ENCODE measurements at regions not wholly inside any gene's neighbourhood (a gene's known extent, or its start where the extent isn't known, plus 50 kb on each side); places are given as distances from the start of the nearest gene placed in this dataset.

DNA sequence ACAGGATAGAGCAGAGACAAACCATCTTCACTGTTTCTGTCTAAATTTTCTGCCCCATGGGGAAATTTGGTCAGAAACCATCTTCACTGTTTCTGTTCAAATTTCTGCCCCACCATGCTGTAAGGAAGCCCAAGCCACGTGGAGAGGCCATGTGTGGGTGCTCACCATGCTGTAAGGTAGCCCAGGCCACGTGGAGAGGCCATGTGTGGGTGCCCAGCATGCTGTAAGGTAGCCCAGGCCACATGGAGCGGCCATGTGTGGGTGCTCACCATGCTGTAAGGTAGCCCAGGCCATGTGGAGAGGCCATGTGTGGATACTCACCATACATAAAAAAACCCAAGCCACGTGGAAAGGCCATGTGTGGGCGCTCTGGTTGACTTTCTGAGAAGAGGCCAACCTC is 1088.7 kb upstream of the AUTS2 start:
- Histone ChIP-seq H3K4me1 (no peaks in the 10 kb centered on the region), H3K27me3 (peaks cover 0 to 10% (median 0%) of the 10 kb centered on the region in 3 donors), H3K9me3 (peaks cover 0 to 10% (median 5%) of the 10 kb centered on the region in 4 donors), H3K4me3 (no peak overlapping the region), H3K36me3 (no peaks in the 10 kb centered on the region), H3K27ac (no peak overlapping the region)
- intact Hi-C loops (cut with DNase I): no loop called here
- no peak for TF ChIP-seq POLR2A (IDR thresholded peaks at IDR 0.05)
- TF ChIP-seq EP300 (IDR thresholded peaks at IDR 0.05): no peak
- TF ChIP-seq POLR2AphosphoS5 (IDR thresholded peaks at IDR 0.05): no peak
- TF ChIP-seq, protein P1, sequence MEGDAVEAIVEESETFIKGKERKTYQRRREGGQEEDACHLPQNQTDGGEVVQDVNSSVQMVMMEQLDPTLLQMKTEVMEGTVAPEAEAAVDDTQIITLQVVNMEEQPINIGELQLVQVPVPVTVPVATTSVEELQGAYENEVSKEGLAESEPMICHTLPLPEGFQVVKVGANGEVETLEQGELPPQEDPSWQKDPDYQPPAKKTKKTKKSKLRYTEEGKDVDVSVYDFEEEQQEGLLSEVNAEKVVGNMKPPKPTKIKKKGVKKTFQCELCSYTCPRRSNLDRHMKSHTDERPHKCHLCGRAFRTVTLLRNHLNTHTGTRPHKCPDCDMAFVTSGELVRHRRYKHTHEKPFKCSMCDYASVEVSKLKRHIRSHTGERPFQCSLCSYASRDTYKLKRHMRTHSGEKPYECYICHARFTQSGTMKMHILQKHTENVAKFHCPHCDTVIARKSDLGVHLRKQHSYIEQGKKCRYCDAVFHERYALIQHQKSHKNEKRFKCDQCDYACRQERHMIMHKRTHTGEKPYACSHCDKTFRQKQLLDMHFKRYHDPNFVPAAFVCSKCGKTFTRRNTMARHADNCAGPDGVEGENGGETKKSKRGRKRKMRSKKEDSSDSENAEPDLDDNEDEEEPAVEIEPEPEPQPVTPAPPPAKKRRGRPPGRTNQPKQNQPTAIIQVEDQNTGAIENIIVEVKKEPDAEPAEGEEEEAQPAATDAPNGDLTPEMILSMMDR (IDR thresholded peaks at IDR 0.05): no peak
- WGBS, 2 donors: 46 to 66% methylated on average over 5 of the region's 5 CpGs
- no peak for DNase-seq

DNA sequence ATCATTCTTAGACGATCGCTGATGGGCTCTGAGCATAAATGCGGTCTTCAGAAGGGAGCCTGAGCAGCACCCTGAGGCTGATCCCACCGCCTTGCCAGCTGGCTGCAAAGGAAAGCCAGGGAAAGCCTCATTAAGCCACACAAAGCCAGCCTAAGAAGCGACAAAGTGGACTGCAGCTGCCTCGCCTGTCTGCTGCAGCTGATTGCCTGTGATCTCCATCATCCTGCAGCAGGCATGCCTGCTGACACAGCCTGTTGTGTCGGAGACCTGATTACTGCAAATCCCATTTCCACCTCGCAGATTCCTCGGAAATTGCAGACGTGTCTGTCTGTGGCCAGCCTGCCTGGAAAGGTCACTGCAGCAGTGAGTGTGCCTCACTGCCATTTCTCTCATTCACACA is 1087.0 kb upstream of the AUTS2 start:
- Histone ChIP-seq H3K36me3 (no peaks in the 10 kb centered on the region), H3K4me1 (no peaks in the 10 kb centered on the region), H3K4me3 (no peak overlapping the region), H3K27me3 (peaks cover 0 to 10% (median 0%) of the 10 kb centered on the region in 3 donors), H3K27ac (no peak overlapping the region), H3K9me3 (peaks cover 0 to 10% (median 4%) of the 10 kb centered on the region in 4 donors)
- intact Hi-C loops (cut with DNase I): no loop called here
- DNase-seq: no peak
- 63 to 69% methylated on average over 10 of the region's 10 CpGs for WGBS, 2 donors
- TF ChIP-seq EP300 (IDR thresholded peaks at IDR 0.05) (no peak), POLR2AphosphoS5 (IDR thresholded peaks at IDR 0.05) (no peak), POLR2A (IDR thresholded peaks at IDR 0.05) (no peak)
- TF ChIP-seq, protein P1 (IDR thresholded peaks at IDR 0.05): no peak

DNA sequence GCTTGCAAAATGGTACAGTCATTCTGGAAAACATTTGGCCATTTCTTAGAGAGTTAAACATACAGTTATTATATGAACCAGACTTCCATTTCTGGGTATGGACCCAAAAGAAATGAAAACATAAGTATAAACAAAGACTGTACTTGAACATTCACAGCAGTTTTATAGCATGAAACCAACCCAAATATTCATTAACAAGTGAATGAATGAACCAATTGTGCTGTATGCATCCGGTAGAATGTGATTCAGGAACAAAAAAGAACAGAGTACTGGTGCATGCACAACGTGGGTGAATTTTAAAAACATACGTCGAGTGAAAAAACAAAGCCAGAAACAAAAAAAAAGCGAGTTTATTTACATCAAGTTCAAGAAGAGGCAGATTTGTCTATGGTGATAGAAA is 1085.8 kb upstream of the AUTS2 start:
- no peak for DNase-seq
- H3K27me3 ChIP-seq: peaks cover 0 to 10% (median 0%) of the 10 kb centered on the region in 3 donors
- intact Hi-C loops (cut with DNase I): no loop called here
- peaks cover 0 to 10% (median 4%) of the 10 kb centered on the region in 4 donors for H3K9me3 ChIP-seq
- no peaks in the 10 kb centered on the region for H3K4me1 ChIP-seq
- no peak overlapping the region for H3K27ac ChIP-seq
- no peaks in the 10 kb centered on the region for H3K36me3 ChIP-seq
- no peak overlapping the region for H3K4me3 ChIP-seq
- TF ChIP-seq EP300 (IDR thresholded peaks at IDR 0.05) (no peak), POLR2AphosphoS5 (IDR thresholded peaks at IDR 0.05) (no peak), POLR2A (IDR thresholded peaks at IDR 0.05) (no peak)
- TF ChIP-seq, protein P1 (IDR thresholded peaks at IDR 0.05): no peak
- 78 to 80% methylated on average over 5 of the region's 5 CpGs for WGBS, 2 donors

DNA sequence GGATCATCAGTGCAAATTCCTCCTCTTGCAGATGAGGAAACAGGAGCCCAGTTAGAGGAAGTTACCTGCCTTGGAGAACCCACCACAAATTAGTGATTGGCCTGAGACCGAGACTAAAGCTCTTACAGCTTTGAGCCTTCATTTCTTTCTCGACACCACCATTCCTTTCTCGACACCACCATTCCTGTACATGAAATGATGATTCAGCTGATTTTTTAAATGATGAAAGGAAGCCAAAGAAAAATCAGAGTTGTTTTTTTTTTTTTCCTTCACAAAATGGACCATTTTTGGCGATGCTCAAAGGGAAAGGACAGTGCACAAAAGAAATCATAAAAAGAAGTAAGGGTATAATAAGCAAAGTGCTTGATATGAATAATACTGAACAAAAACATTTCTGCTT is 1080.2 kb upstream of the AUTS2 start:
- no peak for DNase-seq
- WGBS, 2 donors: 79 to 91% methylated on average over 4 of the region's 4 CpGs
- H3K27me3 ChIP-seq: no peaks in the 10 kb centered on the region
- H3K36me3 ChIP-seq: no peaks in the 10 kb centered on the region
- no peak for TF ChIP-seq POLR2A (IDR thresholded peaks at IDR 0.05)
- no peak for TF ChIP-seq POLR2AphosphoS5 (IDR thresholded peaks at IDR 0.05)
- TF ChIP-seq, protein P1 (IDR thresholded peaks at IDR 0.05): no peak
- TF ChIP-seq EP300 (IDR thresholded peaks at IDR 0.05): no peak
- intact Hi-C loops (cut with DNase I): no loop called here
- H3K9me3 ChIP-seq: peaks cover 0 to 6% (median 0%) of the 10 kb centered on the region in 4 donors
- no peak overlapping the region for H3K27ac ChIP-seq
- no peak overlapping the region for H3K4me3 ChIP-seq
- H3K4me1 ChIP-seq: no peaks in the 10 kb centered on the region

DNA sequence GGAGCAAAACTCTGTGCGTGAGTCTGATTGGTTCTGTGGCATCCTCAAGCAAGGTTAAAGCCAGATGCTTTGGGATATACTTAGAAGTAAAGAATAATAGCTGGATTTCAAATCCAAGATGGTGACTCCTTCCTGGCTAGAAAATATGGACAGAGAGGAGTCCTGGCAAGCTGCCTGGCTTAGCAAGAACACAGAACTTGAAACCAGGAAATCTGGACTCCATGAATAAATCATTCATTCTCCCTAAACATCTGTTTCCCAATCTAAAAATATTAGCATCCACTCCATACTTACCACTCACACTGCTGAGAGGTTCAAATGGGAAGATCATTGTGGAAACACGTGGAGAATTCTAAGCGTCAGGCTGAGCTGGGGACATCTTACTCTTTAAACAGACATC is 1074.1 kb upstream of the AUTS2 start:
- H3K27me3 ChIP-seq: no peaks in the 10 kb centered on the region
- DNase-seq: no peak
- no peaks in the 10 kb centered on the region for H3K4me1 ChIP-seq
- intact Hi-C loops (cut with DNase I): no loop called here
- 81 to 88% methylated on average over 3 of the region's 3 CpGs for WGBS, 2 donors
- H3K4me3 ChIP-seq: no peak overlapping the region
- no peak overlapping the region for H3K27ac ChIP-seq
- H3K9me3 ChIP-seq: peaks cover 0 to 8% (median 0%) of the 10 kb centered on the region in 4 donors
- H3K36me3 ChIP-seq: no peaks in the 10 kb centered on the region
- TF ChIP-seq POLR2AphosphoS5 (IDR thresholded peaks at IDR 0.05) (no peak), POLR2A (IDR thresholded peaks at IDR 0.05) (no peak), EP300 (IDR thresholded peaks at IDR 0.05) (no peak)
- TF ChIP-seq, protein P1 (IDR thresholded peaks at IDR 0.05): no peak
